ENCODE measurements at regions not wholly inside any gene's neighbourhood (a gene's known extent, or its start where the extent isn't known, plus 50 kb on each side); places are given as distances from the start of the nearest gene placed in this dataset.

DNA sequence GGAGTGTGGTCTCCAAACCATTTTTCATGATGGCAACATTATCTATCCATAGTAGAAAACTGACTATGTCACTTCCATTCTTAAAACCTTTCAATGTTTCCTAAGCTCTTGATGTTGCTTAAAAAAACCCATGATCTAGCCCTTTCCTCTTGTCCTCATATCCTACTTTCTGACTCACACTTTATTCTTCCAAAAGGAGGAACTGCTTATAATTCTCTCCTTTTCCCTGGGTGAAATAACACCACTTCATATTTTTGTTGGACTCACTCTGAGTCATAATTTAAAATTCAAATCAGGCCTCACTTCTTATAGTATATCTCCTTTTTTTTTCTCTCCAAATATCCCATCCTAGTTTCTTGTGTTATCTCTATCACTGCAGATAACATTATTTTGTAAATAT is 513.9 kb downstream of the MAN2A1 start:
- peaks cover 4% of the 10 kb centered on the region; the same call in 1 of the 2 replicates for H3K9me2 ChIP-seq (replicated peaks; ENCODE audit: insufficient read depth, low read length)
- no peaks in the 10 kb centered on the region for H3K4me1 ChIP-seq (ENCODE audit: low read length)
- H3K4me3 ChIP-seq (ENCODE audit: low read length), result no peak overlapping the region

GRCh38 chr5:110209401-110209800 is 517.1 kb downstream of the TMEM232 start:
- no peak overlapping the region for H2AFZ ChIP-seq (ENCODE audit: low read length)

More for the DNA sequence above, 513.9 kb downstream of the MAN2A1 start:
- H2AFZ ChIP-seq (ENCODE audit: low read length), result no peak overlapping the region
- H3K36me3 ChIP-seq (ENCODE audit: insufficient read depth, low read length), result no peaks in the 10 kb centered on the region
- no peaks in the 10 kb centered on the region for H3K9me3 ChIP-seq (ENCODE audit: low read length)
- no peaks in the 10 kb centered on the region for H3K27me3 ChIP-seq (ENCODE audit: low read length)
- DNase-seq, result no peak
- H3K27ac ChIP-seq (ENCODE audit: low read length), result no peak overlapping the region
- no peak overlapping the region for H3K4me2 ChIP-seq (ENCODE audit: low read depth, low read length, poor library complexity, severe bottlenecking)
- no peaks in the 10 kb centered on the region for H4K20me1 ChIP-seq (ENCODE audit: insufficient read depth, low read depth, low read length)
- no peaks in the 10 kb centered on the region for H3K79me2 ChIP-seq (ENCODE audit: low read length)
- H3K9ac ChIP-seq (ENCODE audit: low read length), result no peak overlapping the region

DNA sequence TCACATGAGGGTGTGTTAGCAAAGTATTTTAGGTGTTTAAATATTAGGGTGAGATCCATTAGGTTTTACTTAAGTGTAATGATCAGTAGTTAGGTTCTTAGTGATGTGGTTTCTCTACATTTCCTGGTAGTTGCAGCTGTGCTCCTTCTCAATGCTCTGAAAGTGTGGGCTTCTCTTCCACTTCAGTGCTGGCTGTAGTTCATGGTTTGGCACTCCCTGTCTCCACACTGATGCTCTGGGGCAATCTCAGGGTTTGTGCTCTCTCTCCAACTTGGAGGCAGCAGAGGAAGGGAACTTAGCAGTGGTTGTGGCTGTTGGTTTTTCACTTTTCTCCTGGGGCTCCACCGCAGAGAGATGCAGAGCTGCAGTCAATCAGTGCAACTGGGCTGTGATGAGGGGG is 507.5 kb downstream of the TMEM232 start:
- DNase-seq, result no peak
- no peaks in the 10 kb centered on the region for H3K4me1 ChIP-seq (ENCODE audit: low read length)

More at GRCh38 chr5:110209401-110209800, 517.1 kb downstream of the TMEM232 start:
- H3K27ac ChIP-seq (ENCODE audit: low read length), result no peak overlapping the region
- DNase-seq, result no peak
- H3K27me3 ChIP-seq (ENCODE audit: low read length), result no peaks in the 10 kb centered on the region
- H3K9ac ChIP-seq (ENCODE audit: low read length), result no peak overlapping the region
- H3K4me1 ChIP-seq (ENCODE audit: low read length), result no peaks in the 10 kb centered on the region
- H4K20me1 ChIP-seq (ENCODE audit: insufficient read depth, low read depth, low read length), result no peaks in the 10 kb centered on the region
- H3K9me3 ChIP-seq (ENCODE audit: low read length), result no peaks in the 10 kb centered on the region
- H3K4me2 ChIP-seq (ENCODE audit: low read depth, low read length, poor library complexity, severe bottlenecking), result no peak overlapping the region
- no peak overlapping the region for H3K4me3 ChIP-seq (ENCODE audit: low read length)
- H3K36me3 ChIP-seq (ENCODE audit: insufficient read depth, low read length), result no peaks in the 10 kb centered on the region
- H3K9me2 ChIP-seq (replicated peaks; ENCODE audit: insufficient read depth, low read length), result no peaks in the 10 kb centered on the region; the same call in 1 of the 2 replicates
- H3K79me2 ChIP-seq (ENCODE audit: low read length), result no peaks in the 10 kb centered on the region

GRCh38 chr5:110219769-110220168 is 506.7 kb downstream of the TMEM232 start:
- H3K4me2 ChIP-seq (ENCODE audit: low read depth, low read length, poor library complexity, severe bottlenecking), result no peak overlapping the region
- H3K36me3 ChIP-seq (ENCODE audit: insufficient read depth, low read length), result no peaks in the 10 kb centered on the region
- H3K79me2 ChIP-seq (ENCODE audit: low read length), result no peaks in the 10 kb centered on the region
- no peak overlapping the region for H3K27ac ChIP-seq (ENCODE audit: low read length)
- H3K9me3 ChIP-seq (ENCODE audit: low read length), result peaks cover 18% of the 10 kb centered on the region
- H3K9me2 ChIP-seq (replicated peaks; ENCODE audit: insufficient read depth, low read length), result no peaks in the 10 kb centered on the region
- H2AFZ ChIP-seq (ENCODE audit: low read length), result no peak overlapping the region
- H3K4me3 ChIP-seq (ENCODE audit: low read length), result no peak overlapping the region
- H4K20me1 ChIP-seq (ENCODE audit: insufficient read depth, low read depth, low read length), result no peaks in the 10 kb centered on the region
- DNase-seq, result no peak
- no peak overlapping the region for H3K9ac ChIP-seq (ENCODE audit: low read length)
- no peaks in the 10 kb centered on the region for H3K27me3 ChIP-seq (ENCODE audit: low read length)
- no peaks in the 10 kb centered on the region for H3K4me1 ChIP-seq (ENCODE audit: low read length)

More for the DNA sequence above, 507.5 kb downstream of the TMEM232 start:
- no peaks in the 10 kb centered on the region for H3K27me3 ChIP-seq (ENCODE audit: low read length)
- H3K27ac ChIP-seq (ENCODE audit: low read length), result no peak overlapping the region
- H3K36me3 ChIP-seq (ENCODE audit: insufficient read depth, low read length), result no peaks in the 10 kb centered on the region
- H3K4me3 ChIP-seq (ENCODE audit: low read length), result no peak overlapping the region
- no peaks in the 10 kb centered on the region for H3K9me2 ChIP-seq (replicated peaks; ENCODE audit: insufficient read depth, low read length)
- H3K4me2 ChIP-seq (ENCODE audit: low read depth, low read length, poor library complexity, severe bottlenecking), result no peak overlapping the region
- H3K9ac ChIP-seq (ENCODE audit: low read length), result no peak overlapping the region
- no peaks in the 10 kb centered on the region for H4K20me1 ChIP-seq (ENCODE audit: insufficient read depth, low read depth, low read length)
- peaks cover 18% of the 10 kb centered on the region for H3K9me3 ChIP-seq (ENCODE audit: low read length)
- no peaks in the 10 kb centered on the region for H3K79me2 ChIP-seq (ENCODE audit: low read length)
- no peak overlapping the region for H2AFZ ChIP-seq (ENCODE audit: low read length)

DNA sequence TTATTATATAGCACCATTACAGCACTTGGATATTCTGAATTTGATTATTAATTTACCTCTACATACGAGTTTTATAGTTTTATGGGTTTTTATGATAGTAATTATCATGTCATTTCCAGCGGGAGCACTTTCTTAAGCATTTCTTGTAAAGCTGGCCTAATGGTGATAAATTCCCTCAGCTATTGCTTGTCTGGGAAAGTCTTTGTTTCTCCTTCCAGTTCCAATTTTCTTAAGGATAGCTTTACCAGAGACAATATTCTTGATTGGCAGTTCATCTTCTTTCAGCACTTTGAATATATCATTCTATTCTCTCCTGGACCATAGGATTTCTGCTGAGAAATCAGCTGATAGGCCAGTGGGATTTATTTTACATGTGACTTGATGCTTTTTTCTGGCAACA is 505.4 kb downstream of the TMEM232 start:
- H3K36me3 ChIP-seq (ENCODE audit: insufficient read depth, low read length), result no peaks in the 10 kb centered on the region
- H3K9me3 ChIP-seq (ENCODE audit: low read length), result peaks cover 18% of the 10 kb centered on the region
- no peak overlapping the region for H3K27ac ChIP-seq (ENCODE audit: low read length)
- DNase-seq, result no peak
- no peaks in the 10 kb centered on the region for H3K4me1 ChIP-seq (ENCODE audit: low read length)
- no peak overlapping the region for H3K9ac ChIP-seq (ENCODE audit: low read length)
- no peak overlapping the region for H2AFZ ChIP-seq (ENCODE audit: low read length)
- H3K79me2 ChIP-seq (ENCODE audit: low read length), result no peaks in the 10 kb centered on the region
- H4K20me1 ChIP-seq (ENCODE audit: insufficient read depth, low read depth, low read length), result no peaks in the 10 kb centered on the region
- no peak overlapping the region for H3K4me3 ChIP-seq (ENCODE audit: low read length)
- H3K27me3 ChIP-seq (ENCODE audit: low read length), result no peaks in the 10 kb centered on the region
- H3K4me2 ChIP-seq (ENCODE audit: low read depth, low read length, poor library complexity, severe bottlenecking), result no peak overlapping the region
- no peaks in the 10 kb centered on the region for H3K9me2 ChIP-seq (replicated peaks; ENCODE audit: insufficient read depth, low read length)

DNA sequence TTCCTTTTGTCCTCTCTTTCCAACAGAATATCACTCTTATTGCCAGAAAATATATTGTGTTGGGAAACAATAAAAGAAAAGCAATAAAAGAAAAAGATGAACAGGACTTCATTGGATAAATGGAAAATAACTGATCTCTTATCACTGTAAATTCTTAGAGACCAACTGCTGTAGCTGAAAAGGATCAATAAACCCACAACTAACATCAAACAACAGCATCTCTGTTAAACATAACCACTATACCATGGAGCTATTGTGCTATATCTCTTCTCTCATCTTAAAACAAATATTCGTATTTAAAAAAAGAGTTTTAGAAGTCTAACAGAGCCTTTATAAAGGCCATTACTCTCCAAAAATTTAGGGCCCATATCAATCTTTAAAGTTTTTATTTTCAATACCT is 502.4 kb downstream of the TMEM232 start:
- no peak overlapping the region for H2AFZ ChIP-seq (ENCODE audit: low read length)
- no peaks in the 10 kb centered on the region for H3K9me2 ChIP-seq (replicated peaks; ENCODE audit: insufficient read depth, low read length)
- H3K9ac ChIP-seq (ENCODE audit: low read length), result no peak overlapping the region
- H3K27me3 ChIP-seq (ENCODE audit: low read length), result no peaks in the 10 kb centered on the region
- no peak overlapping the region for H3K27ac ChIP-seq (ENCODE audit: low read length)
- no peak for DNase-seq
- H4K20me1 ChIP-seq (ENCODE audit: insufficient read depth, low read depth, low read length), result no peaks in the 10 kb centered on the region
- no peaks in the 10 kb centered on the region for H3K36me3 ChIP-seq (ENCODE audit: insufficient read depth, low read length)
- no peaks in the 10 kb centered on the region for H3K4me1 ChIP-seq (ENCODE audit: low read length)
- no peak overlapping the region for H3K4me2 ChIP-seq (ENCODE audit: low read depth, low read length, poor library complexity, severe bottlenecking)
- H3K4me3 ChIP-seq (ENCODE audit: low read length), result no peak overlapping the region
- H3K79me2 ChIP-seq (ENCODE audit: low read length), result no peaks in the 10 kb centered on the region
- H3K9me3 ChIP-seq (ENCODE audit: low read length), result peaks cover 19% of the 10 kb centered on the region

GRCh38 chr5:110225949-110226348 is 500.5 kb downstream of the TMEM232 start:
- Histone ChIP-seq H3K9me2 (replicated peaks; ENCODE audit: insufficient read depth, low read length) (no peaks in the 10 kb centered on the region), H3K79me2 (ENCODE audit: low read length) (no peaks in the 10 kb centered on the region), H4K20me1 (ENCODE audit: insufficient read depth, low read depth, low read length) (no peaks in the 10 kb centered on the region), H3K36me3 (ENCODE audit: insufficient read depth, low read length) (no peaks in the 10 kb centered on the region), H3K27me3 (ENCODE audit: low read length) (no peaks in the 10 kb centered on the region), H3K27ac (ENCODE audit: low read length) (no peak overlapping the region), H3K4me1 (ENCODE audit: low read length) (no peaks in the 10 kb centered on the region), H3K4me3 (ENCODE audit: low read length) (no peak overlapping the region), H3K4me2 (ENCODE audit: low read depth, low read length, poor library complexity, severe bottlenecking) (no peak overlapping the region), H3K9ac (ENCODE audit: low read length) (no peak overlapping the region), H2AFZ (ENCODE audit: low read length) (no peak overlapping the region), H3K9me3 (ENCODE audit: low read length) (peaks cover 19% of the 10 kb centered on the region; the same call in 1 of the 2 replicates)
- no peak for DNase-seq

GRCh38 chr5:110239786-110240185 is 486.7 kb downstream of the TMEM232 start:
- H3K27me3 ChIP-seq (ENCODE audit: low read length), result no peaks in the 10 kb centered on the region
- H3K4me2 ChIP-seq (ENCODE audit: low read depth, low read length, poor library complexity, severe bottlenecking), result no peak overlapping the region
- H3K9me2 ChIP-seq (replicated peaks; ENCODE audit: insufficient read depth, low read length), result 0 out of 2 replicates have a peak, but pooled peaks cover 6% of the 10 kb centered on the region
- no peak overlapping the region for H3K9ac ChIP-seq (ENCODE audit: low read length)
- H4K20me1 ChIP-seq (ENCODE audit: insufficient read depth, low read depth, low read length), result no peaks in the 10 kb centered on the region
- no peak overlapping the region for H3K27ac ChIP-seq (ENCODE audit: low read length)
- no peak overlapping the region for H2AFZ ChIP-seq (ENCODE audit: low read length)
- H3K36me3 ChIP-seq (ENCODE audit: insufficient read depth, low read length), result no peaks in the 10 kb centered on the region
- H3K79me2 ChIP-seq (ENCODE audit: low read length), result no peaks in the 10 kb centered on the region
- H3K4me1 ChIP-seq (ENCODE audit: low read length), result no peaks in the 10 kb centered on the region
- DNase-seq, result no peak
- H3K9me3 ChIP-seq (ENCODE audit: low read length), result no peaks in the 10 kb centered on the region
- no peak overlapping the region for H3K4me3 ChIP-seq (ENCODE audit: low read length)

- Histone ChIP-seq H4K20me1 (ENCODE audit: insufficient read depth, low read depth, low read length) (no peaks in the 10 kb centered on the region), H3K9me2 (replicated peaks; ENCODE audit: insufficient read depth, low read length) (0 out of 2 replicates have a peak, but pooled peaks cover 6% of the 10 kb centered on the region), H2AFZ (ENCODE audit: low read length) (no peak overlapping the region), H3K4me3 (ENCODE audit: low read length) (no peak overlapping the region), H3K27ac (ENCODE audit: low read length) (no peak overlapping the region), H3K27me3 (ENCODE audit: low read length) (no peaks in the 10 kb centered on the region), H3K4me2 (ENCODE audit: low read depth, low read length, poor library complexity, severe bottlenecking) (no peak overlapping the region), H3K4me1 (ENCODE audit: low read length) (no peaks in the 10 kb centered on the region), H3K9me3 (ENCODE audit: low read length) (no peaks in the 10 kb centered on the region), H3K79me2 (ENCODE audit: low read length) (no peaks in the 10 kb centered on the region), H3K9ac (ENCODE audit: low read length) (no peak overlapping the region), H3K36me3 (ENCODE audit: insufficient read depth, low read length) (no peaks in the 10 kb centered on the region)
- no peak for DNase-seq
Observed at GRCh38 chr5:110242950-110243349, 483.5 kb downstream of the TMEM232 start.

Data from Karpas-422 (cell line).